Ovary (tissue), 3 donors: ENCODE measurements at regions not wholly inside any gene's neighbourhood (a gene's known extent, or its start where the extent isn't known, plus 50 kb on each side); places are given as distances from the start of the nearest gene placed in this dataset.

Source experiments
- EP300 ChIP-seq: sonication (generic); formaldehyde crosslinking; IDR thresholded peaks from one replicate; pipeline ENCODE4 v1.6.1; 2017; ENCODE audit warnings: antibody characterized with exemption
- TF ChIP-seq, protein P1 (sequence below), 3 donors: fragments of 450-650 bp in 2 of 3; fragments of 200-600 bp in 1 of 3; IDR thresholded peaks; one replicate each; pipeline versions ENCODE4 v1.5.1 to v1.8.0; 2016 to 2022; ENCODE audit warnings: antibody characterized with exemption in 3 of 3, mild to moderate bottlenecking in 1 of 3
- donor health status: DM: no; HTN: no; CAD: no.

DNA sequence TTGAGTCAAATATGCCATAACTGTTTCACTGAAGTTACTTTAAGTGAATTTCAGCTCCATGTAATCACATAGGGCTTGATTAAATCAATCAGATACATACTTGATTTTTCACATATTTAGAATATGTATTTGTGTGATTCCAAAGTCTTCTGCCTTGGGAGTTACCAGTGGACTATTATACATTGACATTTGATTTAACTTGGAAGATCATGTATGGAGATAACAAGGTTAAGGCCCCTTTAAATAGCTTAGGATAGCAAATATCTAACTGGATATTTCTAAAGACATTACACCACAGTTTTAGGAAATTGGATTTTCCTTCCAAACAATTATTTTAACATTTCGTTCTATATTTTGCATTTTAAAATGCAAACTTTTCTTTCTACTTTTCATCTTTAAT lies 405.0 kb downstream of the RAP2B start:
- TF ChIP-seq, protein P1, sequence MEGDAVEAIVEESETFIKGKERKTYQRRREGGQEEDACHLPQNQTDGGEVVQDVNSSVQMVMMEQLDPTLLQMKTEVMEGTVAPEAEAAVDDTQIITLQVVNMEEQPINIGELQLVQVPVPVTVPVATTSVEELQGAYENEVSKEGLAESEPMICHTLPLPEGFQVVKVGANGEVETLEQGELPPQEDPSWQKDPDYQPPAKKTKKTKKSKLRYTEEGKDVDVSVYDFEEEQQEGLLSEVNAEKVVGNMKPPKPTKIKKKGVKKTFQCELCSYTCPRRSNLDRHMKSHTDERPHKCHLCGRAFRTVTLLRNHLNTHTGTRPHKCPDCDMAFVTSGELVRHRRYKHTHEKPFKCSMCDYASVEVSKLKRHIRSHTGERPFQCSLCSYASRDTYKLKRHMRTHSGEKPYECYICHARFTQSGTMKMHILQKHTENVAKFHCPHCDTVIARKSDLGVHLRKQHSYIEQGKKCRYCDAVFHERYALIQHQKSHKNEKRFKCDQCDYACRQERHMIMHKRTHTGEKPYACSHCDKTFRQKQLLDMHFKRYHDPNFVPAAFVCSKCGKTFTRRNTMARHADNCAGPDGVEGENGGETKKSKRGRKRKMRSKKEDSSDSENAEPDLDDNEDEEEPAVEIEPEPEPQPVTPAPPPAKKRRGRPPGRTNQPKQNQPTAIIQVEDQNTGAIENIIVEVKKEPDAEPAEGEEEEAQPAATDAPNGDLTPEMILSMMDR (IDR thresholded peaks at IDR 0.05): no peak
- no peak for TF ChIP-seq EP300
